CD4-positive, alpha-beta T cell treated with Interferon alpha-2 for 1 hour (primary cell): ENCODE measurements at regions not wholly inside any gene's neighbourhood (a gene's known extent, or its start where the extent isn't known, plus 50 kb on each side); places are given as distances from the start of the nearest gene placed in this dataset.
A peak's percentile ranks its signal among the peaks of the same experiment; 100 is the strongest.

Experiments
- DNase-seq, 2 donors: peaks; one replicate each; pipeline ENCODE4 v3.0.0-alpha.2; 2020 to 2022

GRCh38 chr10:14385596-14386593 is 55.2 kb upstream of the FRMD4A start:
- no peak for DNase-seq

GRCh38 chr10:14384915-14385314 is 54.2 kb upstream of the FRMD4A start:
- DNase-seq: no peak

- no peak for DNase-seq
These were observed 53.5 kb upstream of the FRMD4A start for GRCh38 chr10:14384116-14384730.

- DNase-seq: no peak
These were observed 52.5 kb upstream of the FRMD4A start for GRCh38 chr10:14383266-14383665.

- no peak for DNase-seq
These were observed 51.8 kb upstream of the FRMD4A start for GRCh38 chr10:14382531-14382930.

- DNase-seq: peak; percentile 30 to 50
These were observed 51.3 kb upstream of the FRMD4A start for GRCh38 chr10:14382022-14382421.

- no peak for DNase-seq
These were observed 50.8 kb upstream of the FRMD4A start for GRCh38 chr10:14381475-14381874.

GRCh38 chr10:14380746-14381145 is 50.0 kb upstream of the FRMD4A start:
- no peak for DNase-seq
